ENCODE measurements at regions not wholly inside any gene's neighbourhood (a gene's known extent, or its start where the extent isn't known, plus 50 kb on each side); places are given as distances from the start of the nearest gene placed in this dataset.

DNA sequence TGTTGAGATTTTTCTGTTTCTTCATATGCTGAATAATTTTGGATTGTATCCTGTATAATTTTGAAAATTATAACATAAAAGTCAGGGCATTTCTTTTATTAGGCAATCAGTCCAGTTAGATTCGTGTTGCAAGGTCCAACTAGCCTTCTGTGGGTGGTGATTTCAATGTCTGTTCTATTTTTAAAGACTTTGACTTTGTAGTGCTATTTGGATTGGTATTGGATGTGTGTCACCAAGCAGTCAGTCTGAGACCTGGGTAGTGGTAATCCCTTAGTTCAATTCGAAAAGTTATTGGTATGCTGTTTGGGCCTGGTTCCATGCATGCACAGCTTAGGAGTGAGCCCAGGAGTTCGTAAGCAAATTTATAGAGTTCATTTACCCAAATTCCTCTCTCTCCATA is 82.2 kb downstream of the EPDR1 start:
- no peak for DNase-seq (ENCODE audit: insufficient read length, low spot score)
- FAIRE-seq: no peak

DNA sequence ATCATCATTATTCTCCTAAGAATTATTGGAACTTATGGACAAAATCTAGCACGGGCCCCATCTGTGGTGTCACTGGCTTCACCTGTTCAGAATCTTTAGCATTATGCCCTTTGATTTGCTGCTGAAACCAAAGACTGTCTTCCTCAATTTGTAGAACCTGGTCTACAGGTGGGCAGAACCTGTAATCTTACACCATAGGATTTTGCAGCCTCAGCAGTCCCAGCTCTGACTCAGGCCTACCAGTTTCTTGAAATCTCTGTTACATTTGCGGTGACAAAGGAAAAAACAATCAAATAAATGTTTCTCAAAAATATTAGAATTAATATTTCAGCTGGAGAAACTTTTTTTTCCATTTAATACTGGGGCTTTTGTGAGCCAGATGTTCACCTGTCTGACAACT is 86.1 kb downstream of the EPDR1 start:
- no peak for DNase-seq (ENCODE audit: insufficient read length, low spot score)

DNA sequence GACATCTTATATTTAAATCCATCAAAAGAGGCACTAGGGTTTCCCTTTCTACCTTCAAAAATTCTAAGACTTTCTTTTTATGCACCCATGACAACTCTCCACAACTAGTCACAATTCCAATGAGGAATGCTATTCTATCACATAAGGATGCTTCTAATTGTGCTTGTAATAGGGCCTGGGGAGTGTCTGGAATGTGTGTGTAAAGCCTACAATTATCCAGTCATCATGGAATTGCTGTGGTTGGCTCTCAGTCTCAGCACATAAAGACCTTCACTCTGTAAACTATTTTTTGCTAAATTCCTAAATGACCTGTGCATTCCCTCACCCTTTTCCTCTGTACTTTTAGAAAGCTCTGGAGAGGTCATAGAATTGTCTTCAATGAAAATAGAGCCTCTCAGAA is 86.7 kb downstream of the EPDR1 start:
- DNase-seq (ENCODE audit: insufficient read length, low spot score) (no peak), FAIRE-seq (no peak)

More for the DNA sequence above, 86.1 kb downstream of the EPDR1 start:
- no peak for FAIRE-seq

DNA sequence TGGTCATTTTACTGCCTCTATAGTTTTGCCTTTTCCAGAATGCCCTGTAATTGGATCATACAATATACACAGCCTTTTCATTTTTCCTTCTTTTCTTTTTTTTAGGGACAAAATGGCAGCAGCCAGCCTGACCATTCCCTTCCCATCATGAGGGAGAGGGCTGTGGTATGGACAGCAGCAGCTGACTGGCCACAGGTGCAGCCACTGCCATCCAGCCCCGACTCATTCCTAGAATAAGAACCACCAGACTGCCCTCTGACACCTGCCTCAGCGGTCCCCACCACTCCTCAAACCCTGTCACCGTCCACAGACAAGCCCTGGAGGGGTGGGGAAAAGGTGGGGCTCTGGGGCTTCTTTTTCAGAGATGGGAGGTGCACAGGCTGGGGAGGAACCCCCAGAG is 92.8 kb downstream of the EPDR1 start:
- no peak for DNase-seq (ENCODE audit: insufficient read length, low spot score)
- FAIRE-seq: no peak

DNA sequence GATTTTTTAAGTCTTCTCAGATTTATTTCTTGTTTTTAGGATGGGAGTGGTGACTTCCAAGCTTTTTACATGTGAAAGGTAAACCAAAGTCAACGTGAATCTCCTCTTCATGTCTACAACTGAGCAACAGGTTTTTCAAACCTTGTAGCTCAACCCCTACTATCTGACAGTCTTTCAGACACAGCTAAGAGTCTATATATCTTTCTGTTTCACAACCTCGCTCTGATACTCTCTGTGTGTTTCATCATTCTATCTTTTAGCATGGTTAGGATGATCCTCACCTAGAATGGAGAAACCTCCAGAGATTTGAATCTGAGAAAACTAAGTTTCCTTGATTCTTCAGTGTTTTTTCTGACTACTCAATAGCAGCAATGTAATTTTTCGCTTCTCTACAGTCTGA is 96.1 kb downstream of the EPDR1 start:
- DNase-seq (ENCODE audit: insufficient read length, low spot score): no peak
- FAIRE-seq: no peak

DNA sequence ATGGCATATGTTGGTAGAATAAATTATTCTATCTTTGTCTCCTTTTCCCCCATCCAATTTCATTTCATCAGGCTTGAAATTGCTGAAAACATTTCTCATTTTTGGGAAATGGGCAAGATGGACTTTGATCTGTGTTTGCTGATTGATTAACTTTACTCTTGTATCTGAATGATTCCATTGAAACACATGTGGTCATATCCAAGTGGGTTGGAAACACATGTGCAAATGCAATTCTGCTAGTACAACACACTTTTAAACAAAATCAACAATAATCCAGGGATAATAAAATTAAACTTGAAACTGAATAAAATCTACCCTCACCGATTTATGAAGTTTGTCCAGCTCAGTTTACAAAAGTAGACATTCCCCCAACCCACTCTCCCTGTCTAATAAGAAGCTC is 96.9 kb downstream of the EPDR1 start:
- FAIRE-seq: no peak
- DNase-seq (ENCODE audit: insufficient read length, low spot score): no peak

DNA sequence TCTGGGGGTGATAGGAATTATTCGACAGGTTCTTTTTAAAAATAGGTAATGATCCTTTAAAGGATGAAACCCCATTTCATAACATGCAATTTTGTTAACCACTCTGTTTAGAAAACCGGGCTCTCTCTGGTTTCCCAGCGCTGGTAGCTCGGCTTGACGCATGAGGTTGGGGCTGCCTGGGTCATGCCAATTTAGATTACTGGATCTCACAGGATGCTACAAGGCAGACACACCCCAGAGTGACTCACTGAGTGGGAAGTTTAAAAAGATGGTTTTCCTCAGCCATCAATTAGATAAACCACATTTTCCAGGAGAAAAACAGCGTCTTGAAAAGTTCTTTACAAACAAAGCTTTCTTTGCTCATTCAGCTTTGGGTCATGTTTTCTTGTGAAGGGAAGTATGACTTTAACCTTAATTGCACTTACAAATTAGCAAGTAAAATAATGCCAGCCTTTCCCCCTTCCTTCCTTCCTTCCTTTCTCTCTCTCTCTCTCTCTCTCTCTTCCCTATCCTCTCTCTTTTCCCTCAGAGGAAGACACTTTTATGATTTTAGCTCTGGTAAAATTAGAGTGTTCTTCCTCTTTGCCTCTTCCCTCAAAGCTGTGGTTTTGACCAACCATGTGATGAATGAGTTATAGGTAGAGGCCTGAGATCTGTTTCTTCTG is 99.8 kb downstream of the EPDR1 start:
- FAIRE-seq (no peak), DNase-seq (ENCODE audit: insufficient read length, low spot score) (no peak)

DNA sequence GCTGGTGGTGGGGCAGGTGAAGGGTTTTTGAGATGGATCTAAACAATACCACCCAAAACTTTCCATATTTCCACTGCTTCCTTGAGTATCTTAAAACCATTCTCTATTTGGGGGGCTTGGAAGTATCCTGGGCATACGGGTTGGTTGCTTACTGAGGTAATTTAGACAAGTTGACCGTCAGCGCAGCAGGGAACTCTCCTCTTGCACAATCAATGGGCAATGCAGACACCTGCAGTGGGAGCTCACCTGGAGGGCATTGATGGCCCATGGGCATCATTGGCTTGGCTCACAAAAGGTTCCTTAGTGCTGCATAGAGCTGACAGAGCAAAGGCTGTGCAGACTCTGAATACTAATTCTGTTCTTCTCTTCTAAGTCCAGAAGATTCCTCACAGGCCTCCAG is 101.5 kb downstream of the EPDR1 start:
- FAIRE-seq (no peak), DNase-seq (ENCODE audit: insufficient read length, low spot score) (no peak)

DNA sequence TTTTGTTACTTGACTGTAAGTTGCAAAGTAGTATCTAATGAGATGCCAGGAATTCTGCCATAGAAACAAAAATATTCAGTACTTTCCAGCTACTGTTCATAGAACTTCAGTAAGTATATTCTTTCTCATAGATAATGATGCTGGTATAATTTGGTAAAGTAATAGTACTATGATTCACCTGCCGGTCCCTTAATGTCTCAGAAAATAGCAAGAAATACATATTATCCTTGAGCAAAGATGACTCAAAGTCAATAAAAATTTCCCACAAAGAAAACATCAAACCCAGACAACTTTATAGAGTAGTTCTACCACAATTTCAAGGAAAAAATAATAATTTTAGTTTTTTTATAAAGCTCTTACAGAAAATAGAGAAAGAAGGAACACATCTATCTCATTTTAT is 105.4 kb downstream of the EPDR1 start:
- FAIRE-seq: no peak
- DNase-seq (ENCODE audit: insufficient read length, low spot score): no peak

DNA sequence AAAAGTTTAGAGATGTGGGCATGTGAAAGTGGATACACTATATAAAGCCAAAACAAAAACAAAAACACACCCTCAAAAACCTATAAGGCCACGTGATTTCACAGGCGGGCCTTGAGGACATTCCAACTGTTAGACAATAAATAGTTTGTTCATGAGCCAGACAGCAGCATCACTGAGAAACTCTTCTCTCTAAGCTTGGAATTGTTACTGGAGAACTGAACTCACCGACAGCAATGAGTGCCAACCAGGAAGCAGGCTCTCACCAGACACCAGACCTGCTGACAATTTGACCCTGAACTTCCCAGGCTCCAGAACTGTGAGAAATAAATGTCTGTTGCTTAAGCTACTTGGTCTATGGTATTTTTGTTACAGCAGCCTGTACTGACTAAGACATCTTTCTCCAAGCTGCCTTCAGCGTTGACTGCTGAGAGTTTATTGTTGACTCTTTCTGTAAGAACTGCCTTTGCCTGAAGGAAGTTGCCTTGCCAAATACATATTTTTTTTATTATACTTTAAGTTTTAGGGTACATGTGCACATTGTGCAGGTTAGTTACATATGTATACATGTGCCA is 107.5 kb downstream of the EPDR1 start:
- DNase-seq (ENCODE audit: insufficient read length, low spot score) (no peak), FAIRE-seq (no peak)

DNA sequence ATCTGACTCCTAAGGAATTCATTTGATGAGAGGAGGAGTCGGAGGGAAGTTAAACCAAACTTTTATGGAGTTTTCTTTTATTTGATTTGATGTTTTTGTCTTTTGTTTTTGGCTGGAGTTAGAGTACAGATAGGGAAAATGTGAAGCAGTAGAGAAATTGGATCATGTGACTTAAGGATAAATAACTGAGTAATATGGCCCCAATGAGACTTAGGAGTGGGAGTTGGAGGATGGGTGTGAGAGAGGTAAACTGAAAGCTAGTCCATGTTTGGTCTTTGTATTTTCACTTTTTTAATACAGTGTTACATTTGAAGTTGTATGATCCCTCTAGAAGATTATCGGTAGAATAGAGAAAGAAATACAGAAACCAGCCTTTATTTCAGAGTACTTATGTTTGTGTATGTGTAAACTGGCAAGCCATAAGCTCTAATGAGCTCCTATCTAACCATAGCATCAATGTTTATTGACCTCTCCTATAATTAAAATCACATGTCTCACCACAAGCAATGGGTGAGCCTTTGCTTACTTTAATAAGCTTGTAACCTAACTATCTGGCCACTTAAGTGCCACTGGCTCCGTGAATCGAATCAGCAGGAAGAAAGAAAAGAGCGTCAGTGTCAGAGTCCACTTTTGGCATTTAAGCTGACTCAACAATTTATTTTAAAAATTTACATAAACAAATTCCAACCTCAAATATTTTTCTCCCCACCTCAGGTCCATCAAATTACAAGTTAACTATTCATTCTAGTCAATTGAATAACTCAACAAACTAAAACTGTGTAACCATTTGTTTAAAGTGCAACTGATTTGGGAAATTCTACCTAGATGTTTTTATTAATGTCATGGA is 113.8 kb downstream of the EPDR1 start:
- FAIRE-seq: no peak
- DNase-seq (ENCODE audit: insufficient read length, low spot score): no peak

DNA sequence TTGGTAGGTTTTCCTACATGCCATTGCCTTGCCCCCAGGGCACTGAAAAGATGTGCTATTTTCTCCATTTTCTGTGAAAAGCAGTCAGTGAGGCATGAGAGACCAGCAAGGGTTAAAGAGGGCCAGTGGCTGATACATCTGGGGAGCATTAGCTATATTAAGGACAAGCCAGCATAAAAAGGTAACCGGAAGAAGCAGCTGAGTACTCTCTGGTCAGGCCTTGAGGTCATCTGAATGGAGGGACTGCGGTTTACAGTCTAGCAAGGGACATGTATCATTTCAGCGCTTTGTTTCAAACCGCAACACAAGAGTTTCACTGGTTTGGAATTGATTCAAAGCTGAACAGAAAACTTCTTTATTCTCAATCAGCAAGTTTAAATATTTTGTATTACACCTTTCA is 120.4 kb downstream of the EPDR1 start:
- DNase-seq (ENCODE audit: insufficient read length, low spot score) (no peak), FAIRE-seq (no peak)

DNA sequence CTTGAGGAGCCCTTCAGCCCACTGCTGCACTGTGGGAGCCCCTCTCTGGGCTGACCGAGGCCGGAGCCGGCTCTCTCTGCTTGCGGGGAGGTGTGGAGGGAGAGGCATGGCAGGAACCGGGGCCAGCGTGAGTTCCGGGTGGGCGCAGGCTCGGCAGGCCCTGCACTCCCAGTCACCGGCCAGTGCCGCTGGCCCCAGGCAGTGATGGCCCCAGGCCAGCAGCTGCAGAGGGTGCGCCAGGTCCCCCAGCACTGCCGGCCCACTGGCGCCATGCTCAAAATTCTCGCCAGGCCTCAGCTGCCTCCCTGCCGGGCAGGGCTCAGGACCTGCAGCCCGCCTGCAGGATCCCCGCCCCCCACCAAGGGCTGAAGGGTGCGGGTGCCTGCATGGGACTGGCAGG is 128.4 kb upstream of the STARD3NL start:
- DNase-seq (ENCODE audit: insufficient read length, low spot score) (no peak), FAIRE-seq (no peak)

DNA sequence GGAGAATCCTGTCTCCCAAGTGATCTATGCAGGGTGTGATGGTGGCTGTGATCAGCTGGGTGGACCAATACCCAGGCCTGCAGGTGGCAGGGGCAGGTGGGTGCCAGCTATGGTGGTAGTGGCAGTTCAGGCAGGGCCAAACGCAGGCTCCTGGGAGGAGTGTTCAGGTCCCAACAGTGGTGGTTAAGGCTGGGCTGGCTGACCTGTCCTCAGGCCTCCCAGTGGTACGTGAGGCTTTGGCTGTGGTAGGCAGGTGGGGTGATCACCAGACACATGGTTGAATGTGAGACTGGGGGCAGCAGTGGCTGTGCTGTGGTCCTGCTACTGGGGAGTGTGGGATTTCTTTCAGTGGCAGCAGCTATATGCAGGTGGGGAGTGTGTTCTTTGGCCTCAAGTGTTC is 126.7 kb upstream of the STARD3NL start:
- FAIRE-seq: no peak

DNA sequence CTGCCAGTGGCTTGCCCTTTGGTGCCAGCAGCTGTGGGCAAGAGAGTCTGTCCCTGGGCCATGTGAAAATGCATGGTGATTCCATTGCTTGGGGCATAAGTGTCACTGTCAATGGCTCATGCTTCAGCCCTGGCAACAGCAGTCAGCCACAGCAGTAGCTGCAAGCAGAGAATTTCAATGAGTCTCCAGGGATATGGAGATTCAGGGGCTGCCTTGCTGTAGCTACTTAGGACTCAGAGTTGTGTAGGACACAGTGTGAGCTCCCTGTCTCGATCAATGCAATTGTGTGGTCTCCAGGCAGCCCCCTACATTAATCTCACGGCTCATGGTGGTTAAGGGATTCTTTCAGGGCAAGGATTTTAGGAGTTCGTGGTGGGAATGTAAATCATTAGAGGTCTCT is 126.3 kb upstream of the STARD3NL start:
- no peak for DNase-seq (ENCODE audit: insufficient read length, low spot score)
- FAIRE-seq: no peak

More for the DNA sequence above, 126.7 kb upstream of the STARD3NL start:
- no peak for DNase-seq (ENCODE audit: insufficient read length, low spot score)

DNA sequence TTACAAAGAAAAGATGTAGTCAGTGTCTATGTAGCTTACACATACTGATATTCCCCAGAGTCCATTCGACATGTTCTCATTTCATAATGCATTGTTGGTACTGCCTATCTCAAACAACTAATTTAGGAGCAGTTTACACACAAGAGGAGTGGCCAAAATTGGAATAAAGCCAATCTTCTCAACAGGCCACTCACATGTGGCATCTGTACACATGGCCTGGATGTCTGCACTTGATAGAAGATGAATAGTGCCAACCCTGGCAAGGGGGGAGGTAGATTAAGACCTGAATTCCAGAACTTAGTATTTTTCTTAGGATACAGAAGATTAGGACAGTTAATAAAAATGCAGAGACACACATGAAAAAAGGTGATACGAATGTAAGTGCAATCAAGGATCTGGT is 125.3 kb upstream of the STARD3NL start:
- no peak for DNase-seq (ENCODE audit: insufficient read length, low spot score)
- no peak for FAIRE-seq

DNA sequence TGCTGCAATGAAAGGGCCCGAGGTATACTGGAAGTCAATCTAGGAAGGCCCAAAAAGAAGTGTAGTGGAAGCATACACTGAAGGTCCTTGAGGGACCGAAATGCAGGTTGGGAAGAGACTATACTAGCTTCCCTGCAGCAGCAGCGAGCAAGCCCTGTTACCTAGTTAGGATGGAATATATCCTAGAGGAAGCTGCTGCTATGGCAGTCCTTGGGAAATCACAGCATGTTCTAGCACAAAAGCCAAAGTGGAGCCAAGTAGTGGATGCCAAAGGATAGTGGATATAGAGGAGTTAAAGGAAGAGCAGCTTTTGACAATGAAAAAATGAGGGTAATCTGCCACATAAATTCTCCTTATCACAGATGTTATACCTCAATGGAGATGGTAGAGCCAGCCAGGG is 123.8 kb upstream of the STARD3NL start:
- DNase-seq (ENCODE audit: insufficient read length, low spot score) (no peak), FAIRE-seq (no peak)

DNA sequence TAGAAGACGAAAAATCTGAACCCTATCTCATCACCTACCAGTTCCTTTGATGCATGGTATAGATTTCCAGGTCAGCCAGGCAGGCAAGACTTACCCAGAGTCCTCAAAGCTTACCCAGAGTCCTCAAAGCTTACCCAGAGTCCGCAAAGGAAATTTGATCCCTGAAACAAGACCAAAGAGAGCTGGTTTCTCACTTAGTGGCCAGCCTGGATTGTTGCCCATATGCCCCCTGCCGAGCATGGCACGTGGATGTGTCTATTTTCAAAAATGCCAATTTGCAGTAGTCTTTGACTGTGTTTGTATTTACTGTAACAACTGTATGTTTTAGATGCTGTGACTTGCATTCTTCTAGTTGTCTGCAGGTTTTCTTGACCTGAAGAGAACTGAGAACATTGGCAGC is 120.2 kb upstream of the STARD3NL start:
- FAIRE-seq: no peak
- DNase-seq (ENCODE audit: insufficient read length, low spot score): no peak

DNA sequence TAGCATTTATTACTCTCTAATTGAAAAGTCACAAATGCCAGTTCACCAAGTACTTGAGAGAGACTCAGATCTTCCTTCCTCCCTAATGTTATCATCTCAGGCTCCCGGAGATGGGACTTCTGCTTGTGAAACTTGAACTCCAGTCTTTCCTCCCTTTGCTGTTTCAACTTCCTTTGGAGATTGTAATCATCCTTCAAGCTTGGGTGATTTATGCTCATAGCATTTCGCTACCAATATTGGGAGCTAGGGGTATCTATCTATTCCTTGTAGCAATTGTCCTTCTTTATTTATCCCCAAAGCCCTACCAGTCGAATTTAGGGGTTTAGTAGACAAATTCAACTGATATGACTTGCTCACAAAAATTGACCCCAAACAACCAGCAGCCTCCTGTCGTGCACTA is 117.9 kb upstream of the STARD3NL start:
- DNase-seq (ENCODE audit: insufficient read length, low spot score): no peak
- FAIRE-seq: no peak

DNA sequence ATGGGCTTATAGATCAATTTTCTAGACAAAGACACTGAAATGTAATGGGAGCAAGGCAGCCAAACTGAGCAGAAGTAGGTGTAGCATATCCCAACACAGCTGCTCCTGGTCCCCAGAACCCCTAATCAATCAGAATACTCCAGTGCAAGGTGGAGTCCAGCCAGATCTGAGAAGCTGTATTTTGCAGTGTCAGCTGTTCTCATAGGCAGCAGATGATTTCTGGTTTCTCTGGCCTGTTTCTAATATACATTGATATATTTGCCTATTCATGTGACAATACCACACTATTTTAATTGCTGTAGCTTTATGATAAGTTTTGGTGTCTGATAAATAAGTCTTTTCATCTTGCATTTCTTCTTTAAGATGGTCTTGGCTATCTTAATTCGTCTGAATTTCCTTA is 117.4 kb upstream of the STARD3NL start:
- FAIRE-seq: no peak
- no peak for DNase-seq (ENCODE audit: insufficient read length, low spot score)

DNA sequence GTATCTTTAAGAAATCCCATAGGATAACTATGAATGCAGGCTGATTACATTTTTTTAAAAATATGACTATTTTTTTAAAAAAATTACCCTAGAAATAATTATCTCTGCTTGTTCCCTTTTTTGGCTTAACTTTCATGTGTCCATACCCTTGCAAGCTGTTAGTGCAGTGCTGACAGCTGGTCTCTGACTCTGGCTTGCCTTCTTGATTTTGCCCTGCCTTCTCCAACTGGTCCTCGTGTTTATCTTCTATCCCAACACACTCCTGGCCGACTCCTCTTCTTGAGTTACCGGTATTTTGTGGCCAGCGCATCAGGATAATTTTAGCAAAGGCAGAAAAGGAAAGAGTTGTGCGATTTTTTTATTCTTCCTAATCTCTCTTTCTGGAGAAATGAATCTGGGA is 111.7 kb upstream of the STARD3NL start:
- DNase-seq (ENCODE audit: insufficient read length, low spot score) (no peak), FAIRE-seq (no peak)

DNA sequence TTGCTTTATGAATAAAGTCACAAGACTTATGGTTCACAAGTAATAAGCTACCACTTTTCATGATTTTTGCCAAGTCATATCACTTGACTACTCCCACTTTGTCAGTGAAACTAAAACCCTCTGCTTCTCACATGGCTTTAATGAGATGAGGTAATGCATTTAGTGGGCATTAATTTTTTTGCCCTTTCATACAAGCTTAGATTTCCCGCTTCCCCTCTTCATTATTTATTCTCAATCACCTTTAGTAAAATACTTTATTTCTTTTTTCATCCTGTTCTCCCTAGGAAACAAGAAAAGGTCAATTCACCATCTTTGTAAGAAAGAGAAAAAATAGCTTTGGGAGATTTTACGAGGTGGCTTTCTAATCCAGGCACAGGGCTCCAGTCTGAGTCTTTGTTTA is 109.6 kb upstream of the STARD3NL start:
- no peak for FAIRE-seq
- no peak for DNase-seq (ENCODE audit: insufficient read length, low spot score)

Measured in GM19239 (cell line).